GM10248 (cell line): ENCODE measurements at regions not wholly inside any gene's neighbourhood (a gene's known extent, or its start where the extent isn't known, plus 50 kb on each side); places are given as distances from the start of the nearest gene placed in this dataset.

Source experiments
- CTCF ChIA-PET: fragments of 300-600 bp; sonication (Branson Sonifier 250); formaldehyde crosslinking; extraction: SDS; loops from one replicate; lab custom pipeline; 2021; ENCODE audit warnings: antibody characterized with exemption; lab: Yijun Ruan, JAX
- POLR2A ChIA-PET: fragments of 350-650 bp; sonication (Branson Sonifier 250); formaldehyde crosslinking; extraction: SDS; loops from one replicate; lab custom pipeline; 2020; ENCODE audit warnings: antibody characterized with exemption; lab: Yijun Ruan, JAX
- DNase-seq: peaks from one replicate; pipeline ENCODE4 v3.0.0; 2012; ENCODE audit errors: extremely low spot score
- TF ChIP-seq, protein P1 (sequence below): IDR thresholded peaks from 2 replicates; pipeline ENCODE4 v1.5.1; 2012; ENCODE audit warnings: mild to moderate bottlenecking, low read depth; ENCODE audit errors: extremely low read depth, missing control alignments, control extremely low read depth

DNA sequence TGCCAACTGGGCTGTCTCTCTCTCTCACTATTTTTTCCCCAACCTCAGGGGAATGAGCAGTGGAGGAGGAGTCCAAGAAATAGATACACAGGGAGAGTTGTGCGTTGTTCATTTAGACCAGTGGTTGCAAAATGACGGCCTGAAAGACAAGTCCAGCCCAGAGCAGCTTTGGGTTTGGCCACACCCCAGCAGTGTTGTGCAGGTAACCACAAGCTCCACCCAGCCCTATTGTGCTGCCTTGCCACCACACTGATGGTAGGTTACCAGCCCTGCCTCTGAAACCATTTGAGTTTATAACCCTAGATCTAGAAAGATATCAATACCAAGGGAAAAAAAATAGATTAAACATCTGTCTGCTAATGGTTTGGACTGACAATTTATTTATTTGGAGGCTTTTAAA, 144.3 kb downstream of the CMPK2 start:
- DNase-seq, result no peak
- ChIA-PET POLR2A (no interaction called here), CTCF (no interaction called here)
- TF ChIP-seq, protein P1, sequence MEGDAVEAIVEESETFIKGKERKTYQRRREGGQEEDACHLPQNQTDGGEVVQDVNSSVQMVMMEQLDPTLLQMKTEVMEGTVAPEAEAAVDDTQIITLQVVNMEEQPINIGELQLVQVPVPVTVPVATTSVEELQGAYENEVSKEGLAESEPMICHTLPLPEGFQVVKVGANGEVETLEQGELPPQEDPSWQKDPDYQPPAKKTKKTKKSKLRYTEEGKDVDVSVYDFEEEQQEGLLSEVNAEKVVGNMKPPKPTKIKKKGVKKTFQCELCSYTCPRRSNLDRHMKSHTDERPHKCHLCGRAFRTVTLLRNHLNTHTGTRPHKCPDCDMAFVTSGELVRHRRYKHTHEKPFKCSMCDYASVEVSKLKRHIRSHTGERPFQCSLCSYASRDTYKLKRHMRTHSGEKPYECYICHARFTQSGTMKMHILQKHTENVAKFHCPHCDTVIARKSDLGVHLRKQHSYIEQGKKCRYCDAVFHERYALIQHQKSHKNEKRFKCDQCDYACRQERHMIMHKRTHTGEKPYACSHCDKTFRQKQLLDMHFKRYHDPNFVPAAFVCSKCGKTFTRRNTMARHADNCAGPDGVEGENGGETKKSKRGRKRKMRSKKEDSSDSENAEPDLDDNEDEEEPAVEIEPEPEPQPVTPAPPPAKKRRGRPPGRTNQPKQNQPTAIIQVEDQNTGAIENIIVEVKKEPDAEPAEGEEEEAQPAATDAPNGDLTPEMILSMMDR, result no peak

DNA sequence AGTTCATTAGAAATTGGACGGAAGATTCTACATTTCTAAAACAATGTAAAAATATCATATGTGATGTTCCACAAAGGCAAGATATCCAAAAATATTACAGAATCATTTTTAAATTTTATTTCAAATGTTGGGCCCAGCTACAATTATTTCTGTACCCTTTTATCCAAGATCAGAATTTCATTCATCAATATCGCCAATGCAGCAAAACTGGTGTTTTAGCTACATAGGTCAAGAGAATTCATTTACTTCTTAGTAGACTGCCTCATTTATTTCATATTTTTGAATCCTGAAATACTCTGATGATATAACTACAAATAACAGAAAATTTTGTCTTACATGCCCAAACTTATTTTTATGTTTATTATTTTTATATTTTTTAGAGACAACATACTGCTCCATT, 143.1 kb downstream of the CMPK2 start:
- POLR2A ChIA-PET, result no interaction called here
- DNase-seq, result no peak
- CTCF ChIA-PET, result interaction anchor here (1.6 to 2.9 kb wide), 2 partner anchors 9 to 24 kb away, joined by 3 to 8 read pairs; no protein-coding TSS in a partner anchor
- TF ChIP-seq, protein P1, result no peak

GRCh38 chr2:6723865-6724604, 141.7 kb downstream of the CMPK2 start:
- TF ChIP-seq, protein P1, result no peak
- POLR2A ChIA-PET, result no interaction called here
- CTCF ChIA-PET, result interaction anchor here (1.6 to 2.9 kb wide), 3 partner anchors 9 to 26 kb away, joined by 3 to 8 read pairs (median 4); no protein-coding TSS in a partner anchor
- DNase-seq, result no peak

- TF ChIP-seq, protein P1, result no peak
- CTCF ChIA-PET, result interaction anchor here (1.6 to 2.9 kb wide), 2 partner anchors 8 to 26 kb away, joined by 4 to 8 read pairs; no protein-coding TSS in a partner anchor
- POLR2A ChIA-PET, result no interaction called here
- DNase-seq, result no peak
Observed at GRCh38 chr2:6724605-6725140, 141.0 kb downstream of the CMPK2 start.

GRCh38 chr2:6728156-6728555, 137.6 kb downstream of the CMPK2 start:
- POLR2A ChIA-PET, result no interaction called here
- TF ChIP-seq, protein P1, result no peak
- DNase-seq, result no peak
- CTCF ChIA-PET, result no interaction called here

GRCh38 chr2:6730003-6730402, 135.7 kb downstream of the CMPK2 start:
- ChIA-PET CTCF (no interaction called here), POLR2A (no interaction called here)
- DNase-seq, result no peak
- TF ChIP-seq, protein P1, result no peak
